ENCODE measurements at regions not wholly inside any gene's neighbourhood (a gene's known extent, or its start where the extent isn't known, plus 50 kb on each side); places are given as distances from the start of the nearest gene placed in this dataset.
A peak's percentile ranks its signal among the peaks of the same experiment; 100 is the strongest.

DNA sequence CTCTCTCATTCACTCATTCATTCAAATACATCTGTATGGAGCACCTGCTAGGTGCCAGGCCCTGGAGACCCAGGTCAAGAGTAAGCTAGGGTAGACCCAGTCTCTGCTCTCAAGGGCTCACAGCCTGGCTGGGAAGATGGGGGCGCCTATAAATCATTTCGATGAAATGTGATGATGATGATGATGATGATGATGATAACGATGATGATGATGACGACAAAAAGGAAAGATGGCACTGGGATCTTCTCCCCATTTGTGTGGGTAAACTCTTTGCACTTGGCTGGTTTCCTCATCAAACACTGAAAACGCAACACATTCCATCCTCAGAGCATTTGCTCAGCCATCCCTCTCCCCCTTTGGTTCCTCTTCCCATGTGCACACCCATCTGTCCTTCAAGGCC is 188.0 kb upstream of the CDYL start:
- WGBS, 2 donors = 96 to 98% methylated on average over 5 of the region's 5 CpGs

DNA sequence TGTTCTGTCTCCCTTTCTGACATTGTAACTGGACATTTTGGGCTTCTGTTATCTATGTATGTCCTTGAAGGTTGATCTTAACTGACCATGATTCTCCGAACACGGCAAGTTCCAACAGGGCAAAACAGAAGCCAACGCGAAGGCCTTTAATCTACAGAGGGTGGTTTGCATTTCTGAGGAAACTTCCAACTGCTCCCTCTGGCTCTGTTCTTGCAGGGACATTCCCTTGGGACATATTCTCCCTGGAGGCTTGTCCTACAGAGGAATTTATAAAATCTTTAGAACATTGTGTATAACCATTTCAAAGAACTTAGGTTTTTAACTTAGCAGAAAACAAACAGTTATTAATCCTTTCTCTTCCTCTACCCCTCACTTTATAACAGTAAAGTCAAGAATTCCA is 189.0 kb upstream of the CDYL start:
- no peak overlapping the region for H3K4me3 ChIP-seq (ENCODE audit: low read depth, poor library complexity, severe bottlenecking)
- DNase-seq (ENCODE audit: low spot score in 2 of 2) = no peak
- no peak for TF ChIP-seq POLR2A (IDR thresholded peaks at IDR 0.05)
- TF ChIP-seq, protein P1, sequence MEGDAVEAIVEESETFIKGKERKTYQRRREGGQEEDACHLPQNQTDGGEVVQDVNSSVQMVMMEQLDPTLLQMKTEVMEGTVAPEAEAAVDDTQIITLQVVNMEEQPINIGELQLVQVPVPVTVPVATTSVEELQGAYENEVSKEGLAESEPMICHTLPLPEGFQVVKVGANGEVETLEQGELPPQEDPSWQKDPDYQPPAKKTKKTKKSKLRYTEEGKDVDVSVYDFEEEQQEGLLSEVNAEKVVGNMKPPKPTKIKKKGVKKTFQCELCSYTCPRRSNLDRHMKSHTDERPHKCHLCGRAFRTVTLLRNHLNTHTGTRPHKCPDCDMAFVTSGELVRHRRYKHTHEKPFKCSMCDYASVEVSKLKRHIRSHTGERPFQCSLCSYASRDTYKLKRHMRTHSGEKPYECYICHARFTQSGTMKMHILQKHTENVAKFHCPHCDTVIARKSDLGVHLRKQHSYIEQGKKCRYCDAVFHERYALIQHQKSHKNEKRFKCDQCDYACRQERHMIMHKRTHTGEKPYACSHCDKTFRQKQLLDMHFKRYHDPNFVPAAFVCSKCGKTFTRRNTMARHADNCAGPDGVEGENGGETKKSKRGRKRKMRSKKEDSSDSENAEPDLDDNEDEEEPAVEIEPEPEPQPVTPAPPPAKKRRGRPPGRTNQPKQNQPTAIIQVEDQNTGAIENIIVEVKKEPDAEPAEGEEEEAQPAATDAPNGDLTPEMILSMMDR (IDR thresholded peaks at IDR 0.05) = no peak
- WGBS, 2 donors = 70 to 83% methylated on average over 4 of the region's 4 CpGs
- intact Hi-C loops (cut with DNase I; ENCODE audit: low total_unique reads) = no loop called here

More for the DNA sequence above, 188.0 kb upstream of the CDYL start:
- TF ChIP-seq, protein P1 (IDR thresholded peaks at IDR 0.05) = no peak
- TF ChIP-seq POLR2A (IDR thresholded peaks at IDR 0.05) = no peak
- intact Hi-C loops (cut with DNase I; ENCODE audit: low total_unique reads) = no loop called here
- no peak for DNase-seq (ENCODE audit: low spot score in 2 of 2)
- H3K4me3 ChIP-seq (ENCODE audit: low read depth, poor library complexity, severe bottlenecking) = no peak overlapping the region

DNA sequence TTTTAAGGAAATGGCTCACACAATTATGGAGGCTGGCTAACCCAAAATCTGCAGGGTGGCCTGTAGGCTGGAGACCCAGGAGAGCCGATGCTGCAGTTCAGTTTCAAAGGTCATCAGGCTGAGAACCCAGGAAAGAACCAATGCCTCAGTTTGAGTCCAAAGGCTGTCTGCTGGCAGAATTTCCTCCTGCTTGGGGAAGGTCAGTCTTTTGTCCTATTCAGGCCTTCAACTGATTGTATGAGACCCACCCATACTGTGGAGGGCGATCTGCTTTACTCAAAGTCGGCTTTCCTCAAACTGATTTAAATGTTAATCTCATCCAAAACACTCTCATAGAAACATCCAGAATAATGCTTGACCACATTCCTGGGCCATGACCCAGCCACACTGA is 189.7 kb upstream of the CDYL start:
- no peak for TF ChIP-seq POLR2A (IDR thresholded peaks at IDR 0.05)
- TF ChIP-seq, protein P1 (IDR thresholded peaks at IDR 0.05) = no peak
- H3K4me3 ChIP-seq (ENCODE audit: low read depth, poor library complexity, severe bottlenecking) = no peak overlapping the region
- DNase-seq (ENCODE audit: low spot score in 2 of 2) = peak in 1 of 2 donors; percentile 58
- 96 to 98% methylated on average over 3 of the region's 3 CpGs for WGBS, 2 donors
- intact Hi-C loops (cut with DNase I; ENCODE audit: low total_unique reads) = no loop called here

DNA sequence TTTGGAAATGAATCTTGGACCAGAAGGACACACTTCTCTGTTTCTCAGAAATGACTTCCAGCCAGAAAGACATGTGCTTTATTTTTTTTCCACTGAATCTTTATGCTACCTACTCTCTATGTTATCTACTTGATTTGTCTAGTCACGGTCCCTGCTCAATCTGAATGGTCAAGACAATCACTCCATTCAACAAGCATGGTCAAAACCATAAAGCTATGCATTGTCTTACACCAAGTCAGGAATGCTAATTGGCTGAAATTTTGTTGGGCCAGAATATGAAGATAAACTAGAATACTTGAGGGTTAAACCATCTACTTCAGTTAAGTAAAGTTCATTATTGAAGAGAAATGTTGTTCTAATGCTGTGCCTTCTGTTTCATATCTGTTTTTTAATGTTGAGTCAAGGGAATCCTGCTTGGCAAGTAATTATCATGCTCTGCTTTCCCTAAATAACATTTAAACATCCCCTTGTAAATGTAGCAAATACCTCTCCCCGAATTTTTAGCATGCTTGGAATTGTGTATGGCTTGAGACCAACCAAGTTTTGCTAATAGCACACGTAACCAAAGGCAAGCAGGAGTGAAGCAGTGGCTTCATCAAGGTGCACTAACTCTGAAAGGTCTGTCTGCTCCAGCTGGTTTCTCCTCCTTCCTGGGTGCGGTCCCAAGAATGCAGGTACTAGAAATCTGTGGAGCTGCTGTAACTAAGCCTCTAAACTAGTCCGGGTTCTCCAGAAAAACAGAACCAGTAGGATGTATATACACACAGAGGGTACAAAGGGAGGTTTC is 190.3 kb upstream of the CDYL start:
- intact Hi-C loops (cut with DNase I; ENCODE audit: low total_unique reads) = no loop called here
- DNase-seq (ENCODE audit: low spot score in 2 of 2) = no peak
- no peak overlapping the region for H3K4me3 ChIP-seq (ENCODE audit: low read depth, poor library complexity, severe bottlenecking)
- WGBS, 2 donors = 68 to 71% methylated on average over 5 of the region's 5 CpGs
- TF ChIP-seq POLR2A (IDR thresholded peaks at IDR 0.05) = no peak
- TF ChIP-seq, protein P1 (IDR thresholded peaks at IDR 0.05) = no peak

DNA sequence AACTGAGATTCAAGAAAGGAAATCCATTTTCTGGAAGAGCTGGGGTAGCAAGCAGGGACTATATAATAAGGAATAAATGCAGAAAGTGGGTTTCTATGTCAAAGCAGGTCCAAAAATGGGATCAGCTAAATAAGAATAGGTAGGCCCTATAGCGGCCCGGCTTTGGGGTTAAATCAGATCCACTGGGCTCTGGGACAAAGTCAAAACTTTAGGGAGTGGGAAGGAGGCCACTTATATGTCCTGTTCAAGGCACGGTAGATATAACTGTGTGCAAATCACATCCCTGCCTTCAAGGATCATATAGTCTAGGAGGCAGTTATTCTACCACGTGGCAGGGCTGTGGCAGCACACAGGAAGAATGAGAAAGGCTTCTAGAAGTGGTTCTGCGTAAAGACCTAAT is 191.4 kb upstream of the CDYL start:
- WGBS, 2 donors = 92 to 94% methylated on average over 5 of the region's 5 CpGs
- no peak overlapping the region for H3K4me3 ChIP-seq (ENCODE audit: low read depth, poor library complexity, severe bottlenecking)
- intact Hi-C loops (cut with DNase I; ENCODE audit: low total_unique reads) = no loop called here
- TF ChIP-seq POLR2A (IDR thresholded peaks at IDR 0.05) = no peak
- TF ChIP-seq, protein P1 (IDR thresholded peaks at IDR 0.05) = no peak
- peak in 1 of 2 donors; percentile 58 for DNase-seq (ENCODE audit: low spot score in 2 of 2)

Data from lower leg skin (tissue), 4 donors.